Neural progenitor cell (in vitro differentiated cells): ENCODE measurements at regions not wholly inside any gene's neighbourhood (a gene's known extent, or its start where the extent isn't known, plus 50 kb on each side); places are given as distances from the start of the nearest gene placed in this dataset.

Experiments
- DNase-seq: peaks from one replicate; pipeline ENCODE4 v3.0.0-alpha.2; 2016; ENCODE audit warnings: low spot score
- H2AFZ ChIP-seq: fragments of 200-600 bp; sonication (generic); replicated peaks from 2 replicates; pipeline ENCODE4 v1.6.1; 2016; ENCODE audit warnings: antibody characterized with exemption
- H3F3A ChIP-seq: fragments of 200-600 bp; sonication (generic); 2 replicates; pipeline ENCODE4 v1.6.1; 2016; ENCODE audit warnings: antibody characterized with exemption, low read depth
- H3K27ac ChIP-seq: fragments of 200-600 bp; sonication (generic); 2 replicates; pipeline ENCODE4 v1.5.1; 2016; ENCODE audit warnings: mild to moderate bottlenecking
- H3K27me3 ChIP-seq: fragments of 200-600 bp; sonication (generic); 2 replicates; pipeline ENCODE4 v1.6.1; 2016; ENCODE audit warnings: mild to moderate bottlenecking, moderate library complexity
- H3K36me3 ChIP-seq: fragments of 200-600 bp; sonication (generic); 2 replicates; pipeline ENCODE4 v1.5.1; 2016
- H3K4me1 ChIP-seq: fragments of 200-600 bp; sonication (generic); 2 replicates; pipeline ENCODE4 v1.6.1; 2016; ENCODE audit warnings: mixed run types
- H3K4me2 ChIP-seq: fragments of 200-600 bp; sonication (generic); 2 replicates; pipeline ENCODE4 v1.6.1; 2016
- H3K4me3 ChIP-seq: fragments of 200-600 bp; sonication (generic); 2 replicates; pipeline ENCODE4 v1.5.1; 2016
- H3K79me2 ChIP-seq: fragments of 200-600 bp; sonication (generic); 2 replicates; pipeline ENCODE4 v1.6.1; 2016; ENCODE audit warnings: low read depth
- H3K9ac ChIP-seq: fragments of 200-600 bp; sonication (generic); 2 replicates; pipeline ENCODE4 v1.6.1; 2016
- H3K9me3 ChIP-seq: fragments of 200-600 bp; sonication (generic); 2 replicates; pipeline ENCODE4 v1.5.1; 2016; ENCODE audit warnings: low read depth
- H4K20me1 ChIP-seq: fragments of 200-600 bp; sonication (generic); 2 replicates; pipeline ENCODE4 v1.6.1; 2016; ENCODE audit warnings: low read depth
- H3K27ac Mint-ChIP-seq: 3 replicates; pipeline ENCODE4 v1.8.0; 2021; ENCODE audit warnings: mixed read lengths
- H3K27me3 Mint-ChIP-seq: 2 replicates; pipeline ENCODE4 v1.8.0; 2022; ENCODE audit warnings: low read depth, mild to moderate bottlenecking, inconsistent platforms, moderate library complexity, mixed read lengths; ENCODE audit not compliant: insufficient read depth
- H3K36me3 Mint-ChIP-seq: 3 replicates; pipeline ENCODE4 v1.8.0; 2021; ENCODE audit warnings: mixed read lengths
- H3K4me1 Mint-ChIP-seq: 3 replicates; pipeline ENCODE4 v1.8.0; 2021; ENCODE audit warnings: mixed read lengths
- H3K4me3 Mint-ChIP-seq: 3 replicates; pipeline ENCODE4 v1.8.0; 2021; ENCODE audit warnings: mild to moderate bottlenecking, moderate library complexity, mixed read lengths
- H3K9me3 Mint-ChIP-seq: 3 replicates; pipeline ENCODE4 v1.8.0; 2020; ENCODE audit warnings: mixed read lengths
- CTCF ChIP-seq: fragments of 200-600 bp; sonication (generic); IDR thresholded peaks from 2 replicates; pipeline ENCODE4 v1.5.1; 2017; ENCODE audit warnings: antibody characterized with exemption, mild to moderate bottlenecking
- EZH2 ChIP-seq: fragments of 200-600 bp; sonication (generic); IDR thresholded peaks from 2 replicates; pipeline ENCODE4 v1.6.1; 2017; ENCODE audit warnings: antibody characterized with exemption, mild to moderate bottlenecking, moderate library complexity
- EZH2phosphoT487 ChIP-seq: fragments of 200-600 bp; sonication (generic); IDR thresholded peaks from 2 replicates; pipeline ENCODE4 v1.6.1; 2017; ENCODE audit warnings: antibody characterized with exemption

GRCh38 chr15:97892167-97892938 lies 68.2 kb upstream of the ARRDC4 start:
- H3K9ac ChIP-seq, result no peak overlapping the region
- H3K9me3 ChIP-seq, result no peaks in the 10 kb centered on the region
- no peaks in the 10 kb centered on the region for H4K20me1 ChIP-seq
- H3K4me2 ChIP-seq, result no peak overlapping the region
- no peaks in the 10 kb centered on the region for H3K9me3 Mint-ChIP-seq
- no peaks in the 10 kb centered on the region for H3K36me3 ChIP-seq
- H3F3A ChIP-seq, result no peaks in the 10 kb centered on the region
- no peaks in the 10 kb centered on the region for H3K27me3 ChIP-seq
- H2AFZ ChIP-seq, result no peak overlapping the region
- TF ChIP-seq EZH2phosphoT487, result no peak
- TF ChIP-seq EZH2, result no peak
- no peak for TF ChIP-seq CTCF
- peaks cover 4% of the 10 kb centered on the region for H3K4me1 Mint-ChIP-seq
- no peak overlapping the region for H3K27ac ChIP-seq
- H3K27me3 Mint-ChIP-seq, result peaks cover 4% of the 10 kb centered on the region
- no peaks in the 10 kb centered on the region for H3K36me3 Mint-ChIP-seq
- no peaks in the 10 kb centered on the region for H3K79me2 ChIP-seq
- no peak overlapping the region for H3K27ac Mint-ChIP-seq
- DNase-seq, result no peak
- no peak overlapping the region for H3K4me3 Mint-ChIP-seq
- no peaks in the 10 kb centered on the region for H3K4me1 ChIP-seq
- no peak overlapping the region for H3K4me3 ChIP-seq

DNA sequence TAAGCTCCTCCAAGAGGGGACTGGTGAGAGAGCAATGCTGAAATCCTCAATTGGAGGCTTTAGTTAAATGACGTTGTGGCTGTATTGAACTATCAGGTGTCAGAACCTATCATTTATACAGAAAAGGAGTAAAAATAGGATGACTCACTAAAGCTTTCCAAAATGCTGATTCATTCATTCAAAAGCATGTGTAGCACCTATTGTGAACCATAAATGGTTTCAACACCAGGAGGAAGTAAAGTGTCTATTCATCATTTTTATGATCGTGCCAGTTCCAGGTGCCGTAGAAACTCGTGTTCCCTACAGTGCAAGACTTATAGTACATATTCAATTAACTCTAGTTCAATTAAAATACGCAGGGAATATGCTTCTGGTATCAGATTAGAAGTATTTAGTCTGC lies 66.5 kb upstream of the ARRDC4 start:
- H2AFZ ChIP-seq, result no peak overlapping the region
- Mint-ChIP-seq H3K27me3 (peaks cover 4% of the 10 kb centered on the region), H3K9me3 (no peaks in the 10 kb centered on the region), H3K4me1 (peaks cover 4% of the 10 kb centered on the region), H3K27ac (no peak overlapping the region), H3K4me3 (no peak overlapping the region), H3K36me3 (no peaks in the 10 kb centered on the region)
- no peaks in the 10 kb centered on the region for H3F3A ChIP-seq
- H3K9ac ChIP-seq, result no peak overlapping the region
- no peak overlapping the region for H3K4me3 ChIP-seq
- no peak for DNase-seq
- no peaks in the 10 kb centered on the region for H4K20me1 ChIP-seq
- no peaks in the 10 kb centered on the region for H3K27me3 ChIP-seq
- no peak overlapping the region for H3K27ac ChIP-seq
- H3K36me3 ChIP-seq, result no peaks in the 10 kb centered on the region
- TF ChIP-seq CTCF, result no peak
- TF ChIP-seq EZH2phosphoT487, result no peak
- no peak for TF ChIP-seq EZH2
- H3K4me2 ChIP-seq, result no peak overlapping the region
- H3K9me3 ChIP-seq, result no peaks in the 10 kb centered on the region
- no peaks in the 10 kb centered on the region for H3K4me1 ChIP-seq
- H3K79me2 ChIP-seq, result no peaks in the 10 kb centered on the region

GRCh38 chr15:97899981-97900380 lies 60.5 kb upstream of the ARRDC4 start:
- Histone ChIP-seq H2AFZ (peak overlapping the region; percentile 38), H3K9ac (no peak overlapping the region), H3K4me3 (no peak overlapping the region), H3K9me3 (no peaks in the 10 kb centered on the region), H3K79me2 (no peaks in the 10 kb centered on the region), H3K27ac (no peak overlapping the region), H4K20me1 (no peaks in the 10 kb centered on the region), H3F3A (no peaks in the 10 kb centered on the region), H3K4me2 (peak overlapping the region; percentile 54), H3K27me3 (peaks cover 11% of the 10 kb centered on the region), H3K36me3 (no peaks in the 10 kb centered on the region), H3K4me1 (peaks cover 5% of the 10 kb centered on the region)
- Mint-ChIP-seq H3K4me1 (peaks cover 21% of the 10 kb centered on the region), H3K9me3 (no peaks in the 10 kb centered on the region), H3K4me3 (no peak overlapping the region), H3K27me3 (peaks cover 11% of the 10 kb centered on the region), H3K36me3 (no peaks in the 10 kb centered on the region), H3K27ac (no peak overlapping the region)
- TF ChIP-seq CTCF, result no peak
- TF ChIP-seq EZH2phosphoT487, result no peak
- no peak for TF ChIP-seq EZH2
- no peak for DNase-seq
